ENCODE measurements at regions not wholly inside any gene's neighbourhood (a gene's known extent, or its start where the extent isn't known, plus 50 kb on each side); places are given as distances from the start of the nearest gene placed in this dataset.

DNA sequence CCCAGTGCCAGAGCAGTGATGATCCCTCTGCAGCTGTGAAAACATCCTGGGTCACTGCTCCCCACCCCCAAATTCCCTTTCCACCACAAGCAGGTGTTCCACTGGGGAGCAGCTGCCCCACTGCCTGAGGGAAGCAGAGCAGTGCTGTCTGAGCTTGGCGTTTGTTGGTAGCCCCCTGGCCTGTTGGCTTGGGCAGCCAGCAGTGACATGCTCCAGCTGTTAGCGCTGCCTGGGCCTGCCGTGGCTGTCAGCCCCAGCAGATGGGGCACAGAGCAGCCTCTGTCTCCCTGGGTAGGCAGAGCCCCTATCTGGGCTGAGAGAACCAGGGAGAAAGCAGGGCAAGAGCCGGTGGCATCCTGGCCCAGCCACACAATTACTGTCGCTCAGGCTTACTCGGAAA is 247.7 kb downstream of the GLI2 start:
- TF ChIP-seq, protein P1, sequence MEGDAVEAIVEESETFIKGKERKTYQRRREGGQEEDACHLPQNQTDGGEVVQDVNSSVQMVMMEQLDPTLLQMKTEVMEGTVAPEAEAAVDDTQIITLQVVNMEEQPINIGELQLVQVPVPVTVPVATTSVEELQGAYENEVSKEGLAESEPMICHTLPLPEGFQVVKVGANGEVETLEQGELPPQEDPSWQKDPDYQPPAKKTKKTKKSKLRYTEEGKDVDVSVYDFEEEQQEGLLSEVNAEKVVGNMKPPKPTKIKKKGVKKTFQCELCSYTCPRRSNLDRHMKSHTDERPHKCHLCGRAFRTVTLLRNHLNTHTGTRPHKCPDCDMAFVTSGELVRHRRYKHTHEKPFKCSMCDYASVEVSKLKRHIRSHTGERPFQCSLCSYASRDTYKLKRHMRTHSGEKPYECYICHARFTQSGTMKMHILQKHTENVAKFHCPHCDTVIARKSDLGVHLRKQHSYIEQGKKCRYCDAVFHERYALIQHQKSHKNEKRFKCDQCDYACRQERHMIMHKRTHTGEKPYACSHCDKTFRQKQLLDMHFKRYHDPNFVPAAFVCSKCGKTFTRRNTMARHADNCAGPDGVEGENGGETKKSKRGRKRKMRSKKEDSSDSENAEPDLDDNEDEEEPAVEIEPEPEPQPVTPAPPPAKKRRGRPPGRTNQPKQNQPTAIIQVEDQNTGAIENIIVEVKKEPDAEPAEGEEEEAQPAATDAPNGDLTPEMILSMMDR (IDR thresholded peaks at IDR 0.05; ENCODE audit: extremely low read depth, missing control alignments) = no peak
- DNase-seq (ENCODE audit: low spot score) = no peak

GRCh38 chr2:120984046-120984445 is 248.4 kb downstream of the GLI2 start:
- TF ChIP-seq, protein P1 (IDR thresholded peaks at IDR 0.05; ENCODE audit: extremely low read depth, missing control alignments) = no peak
- DNase-seq (ENCODE audit: low spot score) = no peak

DNA sequence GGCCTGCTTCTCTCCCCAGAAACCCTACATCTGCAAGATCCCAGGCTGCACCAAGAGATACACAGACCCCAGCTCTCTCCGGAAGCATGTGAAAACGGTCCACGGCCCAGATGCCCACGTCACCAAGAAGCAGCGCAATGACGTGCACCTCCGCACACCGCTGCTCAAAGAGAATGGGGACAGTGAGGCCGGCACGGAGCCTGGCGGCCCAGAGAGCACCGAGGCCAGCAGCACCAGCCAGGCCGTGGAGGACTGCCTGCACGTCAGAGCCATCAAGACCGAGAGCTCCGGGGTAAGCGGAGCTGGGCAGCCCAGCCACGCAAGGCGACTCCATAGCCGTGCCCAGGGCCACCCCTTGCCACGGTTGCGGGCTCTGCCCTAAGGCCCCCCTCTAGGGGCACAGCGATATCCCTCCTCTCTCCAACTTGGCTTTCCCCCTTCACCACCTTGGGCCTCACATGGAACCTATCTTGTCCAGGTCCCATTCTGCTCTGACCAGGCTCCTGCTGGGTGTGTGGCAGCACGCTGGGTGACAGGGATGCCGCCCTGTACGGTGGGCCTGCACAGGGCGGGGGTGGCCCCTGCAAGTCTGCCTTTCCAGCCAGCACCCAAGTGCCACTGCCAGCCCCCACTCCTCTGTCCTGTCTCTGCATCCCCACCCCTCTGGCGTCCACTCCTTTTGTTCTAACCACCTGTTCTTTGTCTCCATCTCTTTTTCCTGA is 248.9 kb downstream of the GLI2 start:
- TF ChIP-seq, protein P1 (IDR thresholded peaks at IDR 0.05; ENCODE audit: extremely low read depth, missing control alignments) = no peak
- DNase-seq (ENCODE audit: low spot score) = no peak

- TF ChIP-seq, protein P1 (IDR thresholded peaks at IDR 0.05; ENCODE audit: extremely low read depth, missing control alignments) = no peak
These were observed 249.7 kb downstream of the GLI2 start for GRCh38 chr2:120985174-120985996.

DNA sequence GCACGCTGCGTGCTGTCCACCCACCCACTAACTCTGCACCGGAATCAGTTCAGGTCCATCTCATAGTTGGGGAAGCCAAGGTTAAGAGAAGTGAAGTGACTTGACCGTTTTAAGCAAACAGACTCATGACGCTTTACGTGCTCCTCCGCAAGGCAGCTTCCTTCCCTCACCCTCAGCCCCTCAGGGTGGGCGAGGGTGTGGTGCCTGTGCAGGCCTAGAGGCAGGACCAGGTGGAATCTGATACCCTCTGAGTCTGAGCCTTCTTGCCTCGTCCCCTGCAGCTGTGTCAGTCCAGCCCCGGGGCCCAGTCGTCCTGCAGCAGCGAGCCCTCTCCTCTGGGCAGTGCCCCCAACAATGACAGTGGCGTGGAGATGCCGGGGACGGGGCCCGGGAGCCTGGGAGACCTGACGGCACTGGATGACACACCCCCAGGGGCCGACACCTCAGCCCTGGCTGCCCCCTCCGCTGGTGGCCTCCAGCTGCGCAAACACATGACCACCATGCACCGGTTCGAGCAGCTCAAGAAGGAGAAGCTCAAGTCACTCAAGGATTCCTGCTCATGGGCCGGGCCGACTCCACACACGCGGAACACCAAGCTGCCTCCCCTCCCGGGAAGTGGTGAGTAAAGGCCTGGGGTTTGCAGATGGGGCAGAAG is 250.5 kb downstream of the GLI2 start:
- TF ChIP-seq, protein P1 (IDR thresholded peaks at IDR 0.05; ENCODE audit: extremely low read depth, missing control alignments) = no peak

More at GRCh38 chr2:120985174-120985996, 249.7 kb downstream of the GLI2 start:
- no peak for DNase-seq (ENCODE audit: low spot score)

GRCh38 chr2:120986898-120987650 is 251.4 kb downstream of the GLI2 start:
- no peak for DNase-seq (ENCODE audit: low spot score)
- TF ChIP-seq, protein P1 (IDR thresholded peaks at IDR 0.05; ENCODE audit: extremely low read depth, missing control alignments) = no peak

More for the DNA sequence above, 250.5 kb downstream of the GLI2 start:
- DNase-seq (ENCODE audit: low spot score) = no peak

Data from GM20000 (cell line).